ENCODE measurements at regions not wholly inside any gene's neighbourhood (a gene's known extent, or its start where the extent isn't known, plus 50 kb on each side); places are given as distances from the start of the nearest gene placed in this dataset.

DNA sequence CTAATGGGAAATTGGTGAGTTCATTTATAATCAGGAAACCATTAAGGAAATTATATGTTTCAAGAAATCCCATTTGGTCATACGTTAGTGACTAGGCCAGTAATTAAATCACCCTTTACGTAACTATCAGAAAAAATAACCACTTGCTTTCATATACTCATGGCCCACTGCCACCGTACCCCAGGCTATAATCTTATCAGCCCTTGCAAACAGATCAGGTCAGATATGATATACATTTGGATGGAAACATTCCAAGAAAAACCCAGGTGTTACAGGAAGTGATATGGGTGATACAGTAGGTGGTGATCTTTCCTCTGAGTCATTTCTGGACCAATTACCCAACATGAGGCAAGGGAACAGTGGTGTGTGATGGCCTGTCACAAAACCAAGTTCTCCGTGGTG is 481.0 kb upstream of the SEMA3A start:
- TF ChIP-seq, protein P1, sequence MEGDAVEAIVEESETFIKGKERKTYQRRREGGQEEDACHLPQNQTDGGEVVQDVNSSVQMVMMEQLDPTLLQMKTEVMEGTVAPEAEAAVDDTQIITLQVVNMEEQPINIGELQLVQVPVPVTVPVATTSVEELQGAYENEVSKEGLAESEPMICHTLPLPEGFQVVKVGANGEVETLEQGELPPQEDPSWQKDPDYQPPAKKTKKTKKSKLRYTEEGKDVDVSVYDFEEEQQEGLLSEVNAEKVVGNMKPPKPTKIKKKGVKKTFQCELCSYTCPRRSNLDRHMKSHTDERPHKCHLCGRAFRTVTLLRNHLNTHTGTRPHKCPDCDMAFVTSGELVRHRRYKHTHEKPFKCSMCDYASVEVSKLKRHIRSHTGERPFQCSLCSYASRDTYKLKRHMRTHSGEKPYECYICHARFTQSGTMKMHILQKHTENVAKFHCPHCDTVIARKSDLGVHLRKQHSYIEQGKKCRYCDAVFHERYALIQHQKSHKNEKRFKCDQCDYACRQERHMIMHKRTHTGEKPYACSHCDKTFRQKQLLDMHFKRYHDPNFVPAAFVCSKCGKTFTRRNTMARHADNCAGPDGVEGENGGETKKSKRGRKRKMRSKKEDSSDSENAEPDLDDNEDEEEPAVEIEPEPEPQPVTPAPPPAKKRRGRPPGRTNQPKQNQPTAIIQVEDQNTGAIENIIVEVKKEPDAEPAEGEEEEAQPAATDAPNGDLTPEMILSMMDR (IDR thresholded peaks at IDR 0.05; ENCODE audit: poor library complexity, severe bottlenecking): peak; percentile 14
- DNase-seq (ENCODE audit: low spot score): peak; percentile 67
- Histone ChIP-seq H3K36me3 (ENCODE audit: low read depth) (no peaks in the 10 kb centered on the region), H3K4me1 (ENCODE audit: insufficient read depth, poor library complexity, severe bottlenecking) (peaks cover 34% of the 10 kb centered on the region), H3K27me3 (ENCODE audit: insufficient read depth, poor library complexity, severe bottlenecking) (no peaks in the 10 kb centered on the region), H3K9me3 (ENCODE audit: severe bottlenecking) (no peaks in the 10 kb centered on the region), H3K27ac (ENCODE audit: poor library complexity, severe bottlenecking) (peak overlapping the region; percentile 69), H3K4me3 (ENCODE audit: severe bottlenecking) (no peak overlapping the region)
- ATAC-seq (ENCODE audit: low read depth): peak; percentile 94

DNA sequence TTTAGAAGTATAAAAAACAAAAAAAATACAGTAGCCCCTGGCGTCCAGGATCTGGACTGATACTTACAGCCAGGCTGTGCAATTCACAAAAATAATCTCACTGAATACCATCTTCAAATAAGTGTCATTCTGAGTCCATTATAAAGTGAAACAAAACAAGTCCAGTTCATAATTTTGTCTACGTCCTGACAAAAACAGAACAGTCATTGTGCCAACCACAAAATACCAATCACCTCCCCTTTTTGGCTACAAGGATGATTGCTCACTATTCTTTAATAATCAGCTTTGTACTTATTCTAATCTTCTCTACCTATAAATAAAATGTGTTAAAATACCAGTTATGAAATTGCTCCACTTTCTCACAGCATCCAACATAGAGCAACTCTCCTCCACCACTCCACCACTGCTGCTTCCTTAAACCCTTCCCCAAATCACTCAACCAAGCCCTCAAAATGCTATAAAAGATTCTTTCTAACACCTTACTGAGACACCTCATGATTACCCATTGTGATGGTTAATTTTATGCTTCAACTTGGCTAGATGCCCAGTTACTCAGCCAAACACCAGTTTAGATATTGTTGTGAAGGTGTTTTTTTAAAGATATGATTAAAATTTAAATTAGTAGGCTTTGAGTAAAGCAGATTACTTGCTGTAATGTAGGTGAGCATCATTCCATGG is 479.8 kb upstream of the SEMA3A start:
- no peaks in the 10 kb centered on the region for H3K27me3 ChIP-seq (ENCODE audit: insufficient read depth, poor library complexity, severe bottlenecking)
- H3K36me3 ChIP-seq (ENCODE audit: low read depth): no peaks in the 10 kb centered on the region
- no peaks in the 10 kb centered on the region for H3K9me3 ChIP-seq (ENCODE audit: severe bottlenecking)
- peaks cover 34% of the 10 kb centered on the region for H3K4me1 ChIP-seq (ENCODE audit: insufficient read depth, poor library complexity, severe bottlenecking)
- TF ChIP-seq, protein P1 (IDR thresholded peaks at IDR 0.05; ENCODE audit: poor library complexity, severe bottlenecking): no peak
- ATAC-seq (ENCODE audit: low read depth) (peak; percentile 20; the same call in 1 of the 3 replicates), DNase-seq (ENCODE audit: low spot score) (no peak)
- H3K4me3 ChIP-seq (ENCODE audit: severe bottlenecking): no peak overlapping the region
- H3K27ac ChIP-seq (ENCODE audit: poor library complexity, severe bottlenecking): peak overlapping the region; percentile 69

DNA sequence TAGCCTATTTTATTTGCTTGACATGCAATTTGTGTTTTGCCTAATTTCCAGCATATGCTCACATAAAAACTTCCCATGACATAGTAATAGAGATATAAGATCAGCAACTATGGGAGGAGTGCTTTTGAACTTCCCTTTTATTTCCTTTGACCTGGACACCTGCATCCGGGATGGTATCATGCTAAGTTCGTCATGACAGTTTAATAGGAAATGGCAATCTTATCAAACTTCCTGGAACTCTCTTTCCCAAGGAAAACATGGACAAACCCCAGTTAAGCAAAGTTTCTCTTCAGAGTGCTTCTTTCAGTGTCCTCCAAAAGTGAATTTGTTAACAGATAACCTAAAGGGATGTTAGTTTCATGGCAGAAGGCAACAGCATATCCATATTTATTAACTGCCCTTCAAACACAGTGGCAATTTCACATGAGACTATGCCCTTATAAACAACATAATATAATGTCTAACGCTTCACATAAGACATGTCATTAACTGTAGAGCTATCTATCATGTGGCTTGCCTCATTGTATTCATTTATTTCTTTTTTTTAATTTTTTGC is 474.7 kb upstream of the SEMA3A start:
- H3K9me3 ChIP-seq (ENCODE audit: severe bottlenecking): no peaks in the 10 kb centered on the region
- ATAC-seq (ENCODE audit: low read depth) (no peak), DNase-seq (ENCODE audit: low spot score) (no peak)
- no peak overlapping the region for H3K4me3 ChIP-seq (ENCODE audit: severe bottlenecking)
- TF ChIP-seq, protein P1 (IDR thresholded peaks at IDR 0.05; ENCODE audit: poor library complexity, severe bottlenecking): no peak
- H3K36me3 ChIP-seq (ENCODE audit: low read depth): no peaks in the 10 kb centered on the region
- H3K27ac ChIP-seq (ENCODE audit: poor library complexity, severe bottlenecking): no peak overlapping the region
- H3K27me3 ChIP-seq (ENCODE audit: insufficient read depth, poor library complexity, severe bottlenecking): no peaks in the 10 kb centered on the region
- peaks cover 4% of the 10 kb centered on the region for H3K4me1 ChIP-seq (ENCODE audit: insufficient read depth, poor library complexity, severe bottlenecking)

DNA sequence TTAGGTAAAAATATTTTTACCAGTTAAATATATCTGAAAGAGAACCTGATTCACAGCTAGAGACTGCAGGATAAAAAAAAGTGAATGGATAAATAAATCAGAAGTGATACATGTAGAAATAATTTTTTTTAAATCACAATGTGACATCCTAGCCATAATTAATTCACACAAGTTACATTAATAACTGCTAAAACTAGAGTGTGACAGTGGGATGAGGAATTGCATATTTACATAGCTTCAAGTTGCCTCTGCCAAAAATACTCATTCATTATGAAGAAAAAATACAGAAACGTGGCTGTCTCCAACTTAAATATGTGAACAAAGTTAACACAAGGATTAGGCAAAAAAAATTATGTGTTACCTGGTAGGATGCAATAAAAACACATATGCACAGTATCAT is 473.5 kb upstream of the SEMA3A start:
- TF ChIP-seq, protein P1 (IDR thresholded peaks at IDR 0.05; ENCODE audit: poor library complexity, severe bottlenecking): no peak
- H3K4me3 ChIP-seq (ENCODE audit: severe bottlenecking): no peak overlapping the region
- ATAC-seq (ENCODE audit: low read depth): no peak
- H3K27ac ChIP-seq (ENCODE audit: poor library complexity, severe bottlenecking): no peak overlapping the region
- no peaks in the 10 kb centered on the region for H3K9me3 ChIP-seq (ENCODE audit: severe bottlenecking)
- DNase-seq (ENCODE audit: low spot score): no peak
- H3K36me3 ChIP-seq (ENCODE audit: low read depth): no peaks in the 10 kb centered on the region
- H3K4me1 ChIP-seq (ENCODE audit: insufficient read depth, poor library complexity, severe bottlenecking): peaks cover 8% of the 10 kb centered on the region
- no peaks in the 10 kb centered on the region for H3K27me3 ChIP-seq (ENCODE audit: insufficient read depth, poor library complexity, severe bottlenecking)

DNA sequence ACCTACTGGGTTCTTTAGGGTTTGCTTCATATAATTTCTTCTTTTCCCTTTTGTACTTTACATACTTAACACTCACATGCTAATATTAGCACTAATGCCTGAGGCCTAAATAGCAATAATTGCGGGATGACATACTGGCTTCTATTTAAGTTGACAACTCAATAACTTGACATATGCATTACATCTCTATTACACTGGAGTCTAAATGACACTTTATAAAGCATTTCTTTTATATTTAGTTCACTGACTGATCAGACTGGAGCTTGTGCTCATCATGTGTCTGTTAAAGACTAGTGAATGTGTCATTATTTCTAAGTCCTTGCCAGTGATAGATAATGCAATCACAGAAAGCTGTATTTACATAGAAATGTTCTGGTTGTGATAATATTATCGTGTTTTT is 472.1 kb upstream of the SEMA3A start:
- TF ChIP-seq, protein P1 (IDR thresholded peaks at IDR 0.05; ENCODE audit: poor library complexity, severe bottlenecking): no peak
- Histone ChIP-seq H3K27ac (ENCODE audit: poor library complexity, severe bottlenecking) (no peak overlapping the region), H3K9me3 (ENCODE audit: severe bottlenecking) (no peaks in the 10 kb centered on the region), H3K27me3 (ENCODE audit: insufficient read depth, poor library complexity, severe bottlenecking) (no peaks in the 10 kb centered on the region), H3K4me3 (ENCODE audit: severe bottlenecking) (no peak overlapping the region), H3K4me1 (ENCODE audit: insufficient read depth, poor library complexity, severe bottlenecking) (peaks cover 9% of the 10 kb centered on the region), H3K36me3 (ENCODE audit: low read depth) (no peaks in the 10 kb centered on the region)
- DNase-seq (ENCODE audit: low spot score) (no peak), ATAC-seq (ENCODE audit: low read depth) (no peak)

Data from RWPE2 (cell line).